ENCODE measurements at regions not wholly inside any gene's neighbourhood (a gene's known extent, or its start where the extent isn't known, plus 50 kb on each side); places are given as distances from the start of the nearest gene placed in this dataset.

DNA sequence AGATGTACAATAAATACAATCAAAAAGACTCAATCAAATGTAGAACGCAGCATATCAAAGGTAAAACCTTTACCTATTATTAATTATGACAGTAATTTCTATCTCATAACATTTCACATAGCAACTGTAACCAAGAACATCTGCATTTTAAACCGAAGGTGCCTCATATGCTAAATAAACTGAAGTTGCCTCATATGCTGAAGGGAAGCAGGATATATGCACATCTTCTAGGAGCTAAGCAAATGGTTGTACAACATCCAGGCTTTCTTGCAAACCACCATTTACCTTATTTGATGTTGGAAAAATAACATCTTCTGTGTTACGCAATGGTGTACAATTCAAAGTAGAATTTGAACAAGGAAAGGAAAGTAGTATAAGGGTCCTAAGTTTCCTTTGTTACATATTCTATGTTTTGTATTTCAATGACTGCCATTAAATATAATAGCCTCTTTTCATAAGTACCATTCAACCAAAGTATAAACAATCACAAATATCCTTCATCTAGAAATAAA, 145.9 kb downstream of the SATB1 start:
- TF ChIP-seq, protein P1, sequence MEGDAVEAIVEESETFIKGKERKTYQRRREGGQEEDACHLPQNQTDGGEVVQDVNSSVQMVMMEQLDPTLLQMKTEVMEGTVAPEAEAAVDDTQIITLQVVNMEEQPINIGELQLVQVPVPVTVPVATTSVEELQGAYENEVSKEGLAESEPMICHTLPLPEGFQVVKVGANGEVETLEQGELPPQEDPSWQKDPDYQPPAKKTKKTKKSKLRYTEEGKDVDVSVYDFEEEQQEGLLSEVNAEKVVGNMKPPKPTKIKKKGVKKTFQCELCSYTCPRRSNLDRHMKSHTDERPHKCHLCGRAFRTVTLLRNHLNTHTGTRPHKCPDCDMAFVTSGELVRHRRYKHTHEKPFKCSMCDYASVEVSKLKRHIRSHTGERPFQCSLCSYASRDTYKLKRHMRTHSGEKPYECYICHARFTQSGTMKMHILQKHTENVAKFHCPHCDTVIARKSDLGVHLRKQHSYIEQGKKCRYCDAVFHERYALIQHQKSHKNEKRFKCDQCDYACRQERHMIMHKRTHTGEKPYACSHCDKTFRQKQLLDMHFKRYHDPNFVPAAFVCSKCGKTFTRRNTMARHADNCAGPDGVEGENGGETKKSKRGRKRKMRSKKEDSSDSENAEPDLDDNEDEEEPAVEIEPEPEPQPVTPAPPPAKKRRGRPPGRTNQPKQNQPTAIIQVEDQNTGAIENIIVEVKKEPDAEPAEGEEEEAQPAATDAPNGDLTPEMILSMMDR (IDR thresholded peaks at IDR 0.05) = no peak
- H3K4me3 ChIP-seq = no peak overlapping the region
- DNase-seq (no peak), ATAC-seq (no peak)
- no peak overlapping the region for H3K27ac ChIP-seq
- intact Hi-C loops (cut with DNase I) = no loop called here
- H3K9me3 ChIP-seq = no peaks in the 10 kb centered on the region
- H3K36me3 ChIP-seq = no peaks in the 10 kb centered on the region
- H3K4me1 ChIP-seq = no peaks in the 10 kb centered on the region
- H3K27me3 ChIP-seq = no peaks in the 10 kb centered on the region

DNA sequence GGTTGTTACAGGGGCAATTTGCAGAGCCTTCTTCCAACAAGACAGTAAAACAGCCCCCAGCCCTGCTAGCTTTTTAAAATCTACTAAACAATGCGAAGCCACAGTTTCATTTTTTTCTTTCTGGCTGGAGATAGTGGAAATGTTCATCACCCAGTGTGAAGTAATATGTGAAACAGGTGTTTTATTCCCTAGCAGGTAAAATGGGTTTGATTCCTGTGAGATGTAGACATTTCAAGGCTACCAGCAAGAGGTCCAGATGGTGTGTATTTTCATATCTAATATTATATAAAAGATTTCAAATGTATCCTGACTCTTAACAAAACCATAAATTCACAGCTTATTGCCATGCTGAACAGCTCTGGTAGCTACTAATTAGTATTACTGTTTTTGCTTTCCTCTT, 160.3 kb downstream of the SATB1 start:
- Histone ChIP-seq H3K4me1 (no peaks in the 10 kb centered on the region), H3K4me3 (no peak overlapping the region), H3K27me3 (no peaks in the 10 kb centered on the region), H3K9me3 (no peaks in the 10 kb centered on the region), H3K27ac (no peak overlapping the region), H3K36me3 (no peaks in the 10 kb centered on the region)
- DNase-seq (no peak), ATAC-seq (no peak)
- TF ChIP-seq, protein P1 (IDR thresholded peaks at IDR 0.05) = no peak
- intact Hi-C loops (cut with DNase I) = no loop called here

GRCh38 chr3:18264361-18264760, 160.8 kb downstream of the SATB1 start:
- Histone ChIP-seq H3K9me3 (no peaks in the 10 kb centered on the region), H3K4me3 (no peak overlapping the region), H3K4me1 (no peaks in the 10 kb centered on the region), H3K27ac (no peak overlapping the region), H3K27me3 (no peaks in the 10 kb centered on the region), H3K36me3 (no peaks in the 10 kb centered on the region)
- TF ChIP-seq, protein P1 (IDR thresholded peaks at IDR 0.05) = no peak
- ATAC-seq (no peak), DNase-seq (no peak)
- intact Hi-C loops (cut with DNase I) = no loop called here

- intact Hi-C loops (cut with DNase I) = no loop called here
- Histone ChIP-seq H3K27me3 (no peaks in the 10 kb centered on the region), H3K27ac (no peak overlapping the region), H3K36me3 (no peaks in the 10 kb centered on the region), H3K4me3 (no peak overlapping the region), H3K4me1 (no peaks in the 10 kb centered on the region), H3K9me3 (no peaks in the 10 kb centered on the region)
- ATAC-seq = no peak
- DNase-seq = no peak
- TF ChIP-seq, protein P1 (IDR thresholded peaks at IDR 0.05) = no peak
These were observed 166.6 kb downstream of the SATB1 start for GRCh38 chr3:18258492-18258891.

GRCh38 chr3:18252578-18252977, 172.6 kb downstream of the SATB1 start:
- Histone ChIP-seq H3K4me3 (no peak overlapping the region), H3K36me3 (no peaks in the 10 kb centered on the region), H3K27ac (no peak overlapping the region), H3K4me1 (no peaks in the 10 kb centered on the region), H3K27me3 (no peaks in the 10 kb centered on the region), H3K9me3 (no peaks in the 10 kb centered on the region)
- ATAC-seq = no peak
- TF ChIP-seq, protein P1 (IDR thresholded peaks at IDR 0.05) = no peak
- DNase-seq = no peak
- intact Hi-C loops (cut with DNase I) = no loop called here

GRCh38 chr3:18250991-18251390, 174.1 kb downstream of the SATB1 start:
- no peak for ATAC-seq
- no peak for DNase-seq
- H3K27me3 ChIP-seq = no peaks in the 10 kb centered on the region
- H3K4me3 ChIP-seq = no peak overlapping the region
- H3K27ac ChIP-seq = no peak overlapping the region
- no peaks in the 10 kb centered on the region for H3K36me3 ChIP-seq
- TF ChIP-seq, protein P1 (IDR thresholded peaks at IDR 0.05) = no peak
- no peaks in the 10 kb centered on the region for H3K9me3 ChIP-seq
- intact Hi-C loops (cut with DNase I) = no loop called here
- no peaks in the 10 kb centered on the region for H3K4me1 ChIP-seq

Data from upper lobe of right lung (tissue), 1 donor.